Skeletal muscle tissue (tissue), 3 donors: ENCODE measurements at regions not wholly inside any gene's neighbourhood (a gene's known extent, or its start where the extent isn't known, plus 50 kb on each side); places are given as distances from the start of the nearest gene placed in this dataset.
"Not testable (repeated sequence)": the region's sequence is repeated elsewhere in the genome, so short reads cannot be mapped to it uniquely, and the experiment has no call there.

Source experiments
- H3K27ac ChIP-seq: one replicate; pipeline ENCODE4 v1.7.0; 2013; ENCODE audit warnings: mild to moderate bottlenecking, low read depth, low read length, inconsistent platforms
- H3K27me3 ChIP-seq, 3 donors: one replicate each; pipeline ENCODE4 v1.7.0; 2013; ENCODE audit warnings: low read length in 3 of 3; ENCODE audit not compliant: control insufficient read depth in 3 of 3, insufficient read depth in 3 of 3
- H3K36me3 ChIP-seq, 3 donors: one replicate each; pipeline ENCODE4 v1.7.0; 2013; ENCODE audit warnings: low read length in 3 of 3; ENCODE audit not compliant: control insufficient read depth in 3 of 3, insufficient read depth in 3 of 3
- H3K4me1 ChIP-seq, 3 donors: one replicate each; pipeline ENCODE4 v1.7.0; 2013; ENCODE audit warnings: low read length in 3 of 3, mild to moderate bottlenecking in 3 of 3; ENCODE audit not compliant: control insufficient read depth in 3 of 3, insufficient read depth in 3 of 3
- H3K4me3 ChIP-seq, 3 donors: one replicate each; pipeline ENCODE4 v1.7.0; 2013; ENCODE audit warnings: low read length in 3 of 3
- H3K9ac ChIP-seq, 3 donors: one replicate each; pipeline ENCODE4 v1.7.0; 2013; ENCODE audit warnings: low read length in 3 of 3, mild to moderate bottlenecking in 3 of 3, moderate library complexity in 2 of 3, low read depth in 1 of 3
- H3K9me3 ChIP-seq, 3 donors: one replicate each; pipeline ENCODE4 v1.7.0; 2013; ENCODE audit warnings: low read length in 3 of 3; ENCODE audit not compliant: control insufficient read depth in 3 of 3
- donor health status: Osteomylitis.

GRCh38 chr2:180891360-180891759 lies 89.0 kb upstream of the UBE2E3 start:
- Histone ChIP-seq H3K27me3 (no peaks in the 10 kb centered on the region), H3K36me3 (no peaks in the 10 kb centered on the region), H3K27ac (no peak overlapping the region)

GRCh38 chr2:180890781-180891180 lies 89.6 kb upstream of the UBE2E3 start:
- Histone ChIP-seq H3K36me3 (no peaks in the 10 kb centered on the region), H3K27ac (no peak overlapping the region), H3K27me3 (no peaks in the 10 kb centered on the region), H3K9ac (no peak overlapping the region), H3K4me3 (no peak overlapping the region), H3K9me3 (no peaks in the 10 kb centered on the region), H3K4me1 (no peaks in the 10 kb centered on the region)

More at GRCh38 chr2:180891360-180891759, 89.0 kb upstream of the UBE2E3 start:
- Histone ChIP-seq H3K9me3 (no peaks in the 10 kb centered on the region), H3K4me1 (no peaks in the 10 kb centered on the region), H3K4me3 (no peak overlapping the region), H3K9ac (no peak overlapping the region)

GRCh38 chr2:180882959-180883358 lies 97.4 kb upstream of the UBE2E3 start:
- H3K4me3 ChIP-seq = no peak overlapping the region
- no peaks in the 10 kb centered on the region for H3K27me3 ChIP-seq
- H3K9me3 ChIP-seq = peaks cover 1 to 6% (median 5%) of the 10 kb centered on the region in 3 donors
- H3K36me3 ChIP-seq = no peaks in the 10 kb centered on the region
- H3K4me1 ChIP-seq = no peaks in the 10 kb centered on the region
- H3K27ac ChIP-seq = no peak overlapping the region
- H3K9ac ChIP-seq = no peak overlapping the region

GRCh38 chr2:180876506-180876905 lies 103.9 kb upstream of the UBE2E3 start:
- no peak overlapping the region for H3K4me3 ChIP-seq
- no peak overlapping the region for H3K27ac ChIP-seq
- H3K9ac ChIP-seq = no peak overlapping the region
- H3K4me1 ChIP-seq = peaks cover 0 to 6% (median 0%) of the 10 kb centered on the region in 3 donors
- H3K36me3 ChIP-seq = no peaks in the 10 kb centered on the region
- H3K9me3 ChIP-seq = peaks cover 0 to 9% (median 1%) of the 10 kb centered on the region in 3 donors
- H3K27me3 ChIP-seq = no peaks in the 10 kb centered on the region

GRCh38 chr2:180873219-180873618 lies 107.2 kb upstream of the UBE2E3 start:
- Histone ChIP-seq H3K4me1 (peaks cover 0 to 6% (median 0%) of the 10 kb centered on the region in 3 donors), H3K27ac (no peak overlapping the region), H3K27me3 (no peaks in the 10 kb centered on the region), H3K9me3 (peaks cover 0 to 5% (median 0%) of the 10 kb centered on the region in 3 donors), H3K4me3 (peak overlapping the region in 1 of 3 donors; percentile 27), H3K36me3 (no peaks in the 10 kb centered on the region), H3K9ac (no peak overlapping the region)

- not testable (repeated sequence) for H3K27ac ChIP-seq, H3K36me3 ChIP-seq, H3K9me3 ChIP-seq, H3K4me1 ChIP-seq, H3K27me3 ChIP-seq, H3K9ac ChIP-seq
- peak overlapping the region in 1 of 3 donors; percentile 27 for H3K4me3 ChIP-seq
Measured at GRCh38 chr2:180872781-180873180, 107.6 kb upstream of the UBE2E3 start.

- Histone ChIP-seq H3K4me1 (peaks cover 0 to 6% (median 0%) of the 10 kb centered on the region in 3 donors), H3K9ac (no peak overlapping the region), H3K4me3 (peak overlapping the region in 1 of 3 donors; percentile 20), H3K9me3 (no peaks in the 10 kb centered on the region), H3K36me3 (no peaks in the 10 kb centered on the region), H3K27ac (no peak overlapping the region), H3K27me3 (no peaks in the 10 kb centered on the region)
Measured at GRCh38 chr2:180872255-180872654, 108.2 kb upstream of the UBE2E3 start.

GRCh38 chr2:180871649-180872048 lies 108.8 kb upstream of the UBE2E3 start:
- Histone ChIP-seq H3K36me3 (no peaks in the 10 kb centered on the region), H3K27ac (no peak overlapping the region), H3K4me3 (peak overlapping the region in 1 of 3 donors; percentile 20), H3K9ac (no peak overlapping the region), H3K9me3 (no peaks in the 10 kb centered on the region), H3K27me3 (no peaks in the 10 kb centered on the region), H3K4me1 (peaks cover 0 to 6% (median 0%) of the 10 kb centered on the region in 3 donors)

- H3K4me1 ChIP-seq = no peaks in the 10 kb centered on the region
- H3K9ac ChIP-seq = no peak overlapping the region
- no peak overlapping the region for H3K27ac ChIP-seq
Measured at GRCh38 chr2:180849851-180850250, 130.6 kb upstream of the UBE2E3 start.

GRCh38 chr2:180848393-180848792 lies 132.0 kb upstream of the UBE2E3 start:
- no peak overlapping the region for H3K4me3 ChIP-seq
- H3K27ac ChIP-seq = no peak overlapping the region
- no peaks in the 10 kb centered on the region for H3K36me3 ChIP-seq
- no peaks in the 10 kb centered on the region for H3K27me3 ChIP-seq
- no peaks in the 10 kb centered on the region for H3K9me3 ChIP-seq
- no peak overlapping the region for H3K9ac ChIP-seq
- no peaks in the 10 kb centered on the region for H3K4me1 ChIP-seq

More at GRCh38 chr2:180849851-180850250, 130.6 kb upstream of the UBE2E3 start:
- Histone ChIP-seq H3K9me3 (no peaks in the 10 kb centered on the region), H3K4me3 (no peak overlapping the region), H3K36me3 (no peaks in the 10 kb centered on the region), H3K27me3 (no peaks in the 10 kb centered on the region)
